ENCODE measurements at regions not wholly inside any gene's neighbourhood (a gene's known extent, or its start where the extent isn't known, plus 50 kb on each side); places are given as distances from the start of the nearest gene placed in this dataset.
A peak's percentile ranks its signal among the peaks of the same experiment; 100 is the strongest.

DNA sequence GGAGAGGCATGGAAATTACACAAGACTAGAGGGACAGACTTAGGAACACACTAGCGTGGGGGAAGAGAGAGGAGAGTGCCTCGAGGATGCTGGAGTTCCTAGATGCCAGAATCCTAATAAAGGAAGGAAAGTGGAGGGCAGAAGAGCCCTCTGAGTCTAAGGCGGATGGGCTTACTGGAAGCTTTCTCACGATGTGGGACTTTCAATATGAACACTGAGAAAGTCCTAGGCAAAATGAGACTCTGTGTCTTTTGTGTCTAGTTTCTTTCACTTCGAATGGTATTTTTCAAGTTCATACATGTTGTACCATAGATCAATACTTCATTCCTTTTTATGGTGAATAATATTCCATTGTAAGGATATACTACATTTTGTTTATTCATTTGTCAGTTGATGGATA is 239.4 kb downstream of the NSG2 start:
- no peak for DNase-seq (ENCODE audit: low read depth)

DNA sequence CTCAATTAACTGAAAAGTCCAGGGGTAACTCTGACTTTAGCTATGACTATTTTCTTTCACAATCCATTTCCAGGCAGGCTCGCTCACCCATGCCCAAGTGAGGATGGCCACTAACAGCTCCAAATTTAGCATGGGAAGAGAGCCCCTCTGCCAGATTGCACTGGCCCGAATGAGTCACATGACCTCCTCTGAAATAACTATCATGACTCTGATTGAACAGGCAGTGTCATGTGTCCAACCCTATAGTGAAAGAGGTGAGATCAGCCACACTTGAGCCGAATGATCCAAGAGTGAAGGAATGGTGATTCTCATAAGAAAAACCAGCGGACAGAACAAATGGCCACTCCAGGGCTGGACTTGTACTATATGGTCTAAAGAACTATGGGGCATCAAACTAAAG is 242.3 kb downstream of the NSG2 start:
- no peak for DNase-seq (ENCODE audit: low read depth)

DNA sequence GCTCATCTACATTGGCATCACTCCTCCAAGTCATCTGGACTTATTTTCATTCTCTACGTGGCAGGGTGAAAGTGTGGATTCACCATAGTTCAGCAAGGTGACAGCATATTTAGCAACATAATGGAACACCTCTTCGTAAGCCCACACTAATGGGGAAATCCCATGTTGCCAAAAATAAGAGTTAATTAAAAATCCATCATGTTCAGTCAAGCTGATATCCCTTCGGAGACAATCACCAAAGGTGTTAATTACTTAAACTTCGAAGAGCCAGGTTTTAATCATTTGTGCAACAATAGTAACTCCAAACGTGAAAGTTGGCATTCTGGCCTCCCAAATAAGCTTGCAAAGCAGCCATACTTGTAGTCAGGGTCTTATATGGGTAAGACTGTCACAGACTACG is 242.9 kb downstream of the NSG2 start:
- no peak for DNase-seq (ENCODE audit: low read depth)

DNA sequence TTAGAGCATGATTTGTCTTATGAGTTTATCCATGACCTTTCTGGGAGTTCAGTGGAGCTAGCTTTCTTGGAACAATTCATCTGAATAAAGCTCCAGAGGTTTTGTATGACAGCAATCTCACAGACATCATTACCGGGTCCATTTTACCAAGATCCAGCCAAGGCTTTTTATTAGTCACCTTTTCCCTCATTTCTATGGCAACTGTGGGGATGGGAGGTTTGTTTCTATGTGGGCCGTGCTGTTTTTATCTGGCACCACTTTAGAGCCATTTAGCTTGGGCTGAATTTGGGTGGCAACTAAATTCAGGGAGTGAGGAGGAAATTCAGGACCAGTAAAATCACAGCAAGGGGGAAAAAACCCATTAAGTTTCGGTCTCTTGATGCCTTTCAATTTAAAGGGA is 245.7 kb downstream of the NSG2 start:
- no peak for DNase-seq (ENCODE audit: low read depth)

DNA sequence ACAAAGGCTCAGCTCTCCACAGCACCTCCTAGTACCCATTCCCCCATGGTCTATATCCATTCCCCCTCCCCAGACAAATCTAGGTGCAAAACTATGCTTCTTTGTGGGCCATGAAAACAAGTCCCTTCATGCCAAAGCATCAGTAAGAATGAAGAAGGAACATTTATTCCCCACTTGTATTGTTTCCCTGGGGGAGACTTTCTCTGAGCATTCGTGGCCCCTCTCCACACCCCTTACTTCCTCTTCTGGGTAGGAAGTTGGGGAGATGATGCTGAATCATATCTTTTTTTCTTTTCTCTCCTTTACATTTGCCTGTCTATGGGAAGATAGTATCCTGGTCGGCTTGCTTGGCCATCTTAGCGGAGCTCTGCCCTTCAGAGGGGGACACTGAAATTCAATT is 246.8 kb downstream of the NSG2 start:
- peak; percentile 61 for DNase-seq (ENCODE audit: low read depth)

DNA sequence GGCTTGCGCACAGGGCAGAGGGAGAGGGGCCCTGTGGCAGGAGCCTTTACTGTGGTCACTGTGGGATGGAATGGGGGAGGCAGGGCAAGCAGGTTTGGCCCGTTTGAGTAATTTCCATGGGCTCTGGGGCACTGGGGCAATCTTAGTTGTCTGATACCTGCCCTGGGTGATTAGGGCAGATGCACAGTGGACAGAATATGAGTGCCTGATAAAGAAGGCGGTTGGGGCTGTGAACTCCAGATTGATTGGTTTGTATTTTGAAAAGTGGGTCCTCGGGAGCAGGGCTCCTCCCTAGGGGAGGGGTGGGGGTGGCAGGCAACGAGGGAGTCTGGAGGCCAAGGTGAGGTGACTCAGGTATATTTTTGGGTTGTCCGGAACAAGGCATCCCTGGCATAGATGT is 247.5 kb downstream of the NSG2 start:
- DNase-seq (ENCODE audit: low read depth): no peak

DNA sequence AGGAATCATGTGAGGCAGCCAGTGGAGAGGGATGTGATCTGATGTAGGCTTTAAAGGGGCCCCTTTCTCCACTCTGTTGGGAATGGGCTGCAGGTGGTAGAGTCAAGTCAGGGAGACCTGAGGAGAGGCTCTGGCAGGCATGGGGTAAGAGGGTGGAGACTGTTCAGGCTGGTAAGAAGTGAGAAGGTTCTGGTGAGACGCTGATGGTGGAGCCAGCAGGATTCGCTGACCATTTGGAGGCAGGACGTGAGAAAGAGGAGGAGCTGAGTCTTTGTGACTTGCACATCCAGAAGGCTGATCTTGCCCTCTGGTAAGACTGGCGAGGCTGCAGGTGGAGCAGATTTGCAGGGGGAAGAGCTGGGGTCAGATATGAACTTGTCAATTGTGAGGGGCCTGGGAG is 248.0 kb downstream of the NSG2 start:
- no peak for DNase-seq (ENCODE audit: low read depth)

DNA sequence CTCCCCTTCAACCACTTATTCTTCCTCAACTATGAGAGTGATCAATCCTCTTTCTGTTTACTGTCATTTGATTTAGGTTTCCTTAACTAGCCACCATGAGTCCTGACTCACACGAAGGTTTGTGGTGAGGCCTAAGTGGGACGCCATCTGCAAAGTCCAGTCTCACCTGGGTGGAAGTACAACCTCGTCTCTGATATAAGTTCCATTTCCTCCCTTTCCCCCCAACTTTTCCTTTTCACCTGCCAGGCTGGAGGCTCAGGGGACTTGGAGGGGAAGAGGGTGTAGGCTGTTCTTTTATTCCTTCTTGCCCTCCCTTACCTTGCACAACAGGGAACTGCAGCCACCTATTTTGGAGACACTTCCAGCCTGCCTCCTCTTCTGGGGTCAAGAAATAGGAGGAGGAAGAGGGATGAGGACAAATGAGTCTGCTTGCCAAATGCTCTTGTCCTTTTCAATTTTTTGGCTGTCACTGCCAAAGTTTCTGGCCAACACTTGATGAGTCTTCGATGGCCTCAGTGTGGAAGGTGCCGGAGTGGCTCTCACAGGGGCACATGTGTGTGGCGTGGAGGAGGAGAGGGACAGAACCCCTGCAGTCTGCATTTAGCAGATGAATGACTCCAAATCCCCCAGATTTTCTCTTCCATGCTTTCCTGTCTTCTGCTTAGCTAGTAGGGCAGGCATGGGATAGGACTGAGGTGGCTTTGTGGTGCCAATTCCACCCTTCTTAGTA is 249.6 kb downstream of the NSG2 start:
- no peak for DNase-seq (ENCODE audit: low read depth)

DNA sequence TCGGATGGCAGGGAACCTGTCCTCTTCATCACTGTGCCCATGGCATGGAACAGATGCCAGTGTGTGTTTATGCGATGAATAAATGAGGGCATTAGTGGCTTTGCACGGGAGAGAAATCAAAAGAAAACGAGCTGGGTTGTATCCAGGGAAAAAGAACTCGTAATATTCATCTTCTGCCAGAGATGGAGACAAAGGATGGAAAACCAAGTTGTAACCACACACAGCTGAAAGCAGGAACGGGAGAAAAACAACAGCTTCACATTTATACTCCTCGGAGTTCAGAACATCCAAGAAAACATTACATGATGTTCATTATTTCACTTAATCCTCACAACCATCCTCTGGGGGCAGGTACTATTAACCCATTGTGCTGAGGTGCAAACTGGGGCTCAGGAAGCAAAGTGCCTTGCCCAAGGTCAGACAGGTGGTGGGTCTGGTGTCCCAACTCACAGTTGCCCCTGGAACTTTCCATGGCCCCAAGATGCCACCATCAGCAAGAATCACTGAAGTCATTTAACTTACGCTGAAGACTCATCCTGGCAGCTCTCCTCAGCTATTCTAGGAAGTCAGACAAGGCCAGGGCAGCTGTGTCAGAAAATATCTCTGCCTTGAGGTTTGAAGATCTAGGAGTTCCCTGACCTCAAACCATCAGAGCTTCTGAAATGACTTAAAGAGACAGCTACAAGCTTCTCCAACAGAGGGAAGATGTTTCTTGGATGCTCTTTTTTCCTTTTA is 250.4 kb downstream of the NSG2 start:
- DNase-seq (ENCODE audit: low read depth): no peak

DNA sequence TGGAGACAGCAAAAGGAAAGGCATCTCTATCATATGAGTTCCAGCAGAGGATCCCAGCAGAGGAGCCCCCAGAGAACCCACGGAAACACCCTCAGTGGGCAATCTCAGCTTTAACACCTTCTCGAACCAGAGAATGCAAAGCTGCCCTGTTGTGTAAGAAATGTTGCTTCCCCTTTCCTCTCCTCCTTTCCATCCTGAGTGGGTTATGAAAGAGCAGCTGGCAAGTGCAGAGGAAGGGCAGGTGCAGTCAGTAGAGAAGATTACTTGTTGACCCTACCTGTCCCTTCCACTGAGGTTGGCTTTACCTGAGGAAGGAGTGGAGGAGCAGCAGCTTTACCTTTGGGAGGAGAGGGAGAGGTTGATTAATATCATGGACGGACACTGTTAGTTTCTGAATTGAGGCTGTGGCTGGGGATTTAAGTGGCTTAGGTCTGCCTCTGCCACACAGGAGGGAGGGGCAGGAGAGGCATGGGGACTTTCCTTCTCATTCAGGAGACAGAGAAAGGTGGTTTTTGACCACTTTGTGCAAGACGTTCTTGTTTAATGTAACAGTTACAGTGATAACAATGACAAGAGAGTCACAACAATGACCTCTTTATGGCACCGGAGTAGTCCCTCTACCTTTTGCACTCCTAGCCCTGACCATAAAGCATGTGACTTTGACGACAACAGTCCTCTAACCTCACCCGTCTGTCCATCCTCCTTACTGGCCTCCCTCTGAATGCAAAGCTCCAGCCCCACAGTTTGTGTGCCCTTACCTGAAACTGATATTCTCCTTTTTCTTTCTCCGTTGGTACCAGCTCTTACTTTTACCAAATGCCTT is 254.8 kb downstream of the NSG2 start:
- no peak for DNase-seq (ENCODE audit: low read depth)

DNA sequence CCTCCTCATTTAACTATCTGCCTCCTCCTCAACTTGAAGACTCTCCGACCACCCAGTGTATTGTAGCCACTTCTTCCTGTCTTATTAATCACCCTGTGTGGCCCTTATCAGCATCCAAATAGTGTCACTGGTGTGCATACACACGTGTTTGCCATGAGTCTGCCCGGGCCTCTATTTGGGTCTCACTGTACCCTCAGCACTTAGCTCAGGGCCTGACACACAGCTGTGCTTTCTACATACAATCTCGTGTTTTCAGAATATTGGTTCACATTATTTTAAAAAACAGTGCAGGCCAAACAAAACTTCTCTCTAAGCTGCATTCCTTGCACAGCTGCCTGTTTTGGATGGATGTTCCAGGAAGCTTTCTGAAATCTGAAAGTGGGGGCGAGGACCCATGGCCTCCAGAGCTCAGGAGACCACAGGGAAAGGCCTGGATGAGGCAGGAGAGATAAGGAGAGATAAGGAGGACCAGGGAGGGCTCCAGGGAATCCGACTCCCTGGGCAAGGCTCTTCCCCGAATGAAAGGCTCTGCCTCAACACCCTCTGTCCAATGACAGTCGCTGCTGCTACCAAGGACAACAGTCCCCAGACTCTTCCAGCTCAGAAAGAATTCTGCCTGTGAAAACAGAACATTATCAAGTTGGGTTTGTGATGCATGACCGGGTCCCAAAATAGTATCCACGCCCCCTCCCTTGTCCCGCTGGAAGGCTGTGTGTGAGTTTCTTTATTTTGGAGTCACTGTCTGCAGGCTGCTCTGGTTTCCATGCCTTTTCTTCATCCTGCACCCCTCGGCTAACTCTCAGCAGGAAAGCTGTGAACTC is 255.6 kb downstream of the NSG2 start:
- DNase-seq (ENCODE audit: low read depth): no peak

DNA sequence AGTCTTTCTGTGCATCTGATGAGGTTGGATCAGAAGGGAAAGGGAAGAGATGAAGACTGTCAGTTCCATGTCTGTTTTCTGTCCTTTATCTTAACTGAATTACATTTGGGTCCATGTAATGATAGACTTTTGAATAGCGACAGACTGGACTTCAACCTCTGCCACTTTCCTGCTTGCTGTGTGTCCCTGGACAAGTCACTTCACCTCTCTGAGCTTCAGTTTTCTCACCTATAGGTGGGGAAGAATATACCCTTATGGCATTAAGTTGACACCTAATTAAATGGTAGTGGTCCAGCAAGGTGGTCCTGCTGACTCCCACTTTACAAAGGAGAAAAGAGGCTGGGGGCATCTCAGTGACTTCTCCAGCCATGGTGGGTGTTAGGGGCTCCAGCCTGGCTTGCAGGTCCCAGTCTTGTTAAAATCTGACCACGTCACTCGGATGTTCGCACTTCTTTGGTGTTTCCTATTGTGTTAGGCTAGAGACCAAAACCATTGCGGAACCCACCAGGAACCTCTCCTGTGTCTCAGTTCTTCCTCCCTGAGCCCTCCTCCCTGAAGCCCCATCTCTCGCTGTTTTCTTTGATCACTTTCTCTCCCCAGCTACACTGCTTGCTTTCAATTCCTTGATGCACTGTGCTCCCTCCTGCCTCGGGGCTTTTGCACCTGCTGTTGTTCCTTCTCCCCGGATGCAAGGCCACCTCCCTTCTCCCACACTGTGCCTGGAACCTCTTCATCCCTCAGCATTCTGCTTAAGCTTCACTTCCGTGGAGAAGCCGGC is 256.5 kb downstream of the NSG2 start:
- DNase-seq (ENCODE audit: low read depth): no peak

DNA sequence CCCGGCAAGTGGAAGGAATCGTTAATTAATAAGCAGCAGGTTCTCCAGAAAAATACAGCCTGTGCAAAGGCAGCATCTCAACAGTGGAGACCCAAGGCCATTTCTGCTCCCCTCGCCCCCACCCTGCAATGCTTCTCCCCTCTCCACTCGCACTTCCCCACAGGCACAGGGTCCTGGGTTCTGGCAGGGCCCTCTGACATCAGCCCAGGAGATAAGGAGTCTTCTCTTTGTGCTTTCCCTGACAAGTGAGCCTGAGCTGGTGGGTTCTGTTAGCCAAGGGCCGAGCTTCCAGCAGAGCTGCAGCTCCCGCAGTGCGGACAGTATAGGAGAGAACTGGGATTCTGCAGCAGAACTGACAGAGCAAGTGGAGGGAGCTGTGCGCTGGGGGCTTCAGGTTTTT is 257.5 kb downstream of the NSG2 start:
- no peak for DNase-seq (ENCODE audit: low read depth)

DNA sequence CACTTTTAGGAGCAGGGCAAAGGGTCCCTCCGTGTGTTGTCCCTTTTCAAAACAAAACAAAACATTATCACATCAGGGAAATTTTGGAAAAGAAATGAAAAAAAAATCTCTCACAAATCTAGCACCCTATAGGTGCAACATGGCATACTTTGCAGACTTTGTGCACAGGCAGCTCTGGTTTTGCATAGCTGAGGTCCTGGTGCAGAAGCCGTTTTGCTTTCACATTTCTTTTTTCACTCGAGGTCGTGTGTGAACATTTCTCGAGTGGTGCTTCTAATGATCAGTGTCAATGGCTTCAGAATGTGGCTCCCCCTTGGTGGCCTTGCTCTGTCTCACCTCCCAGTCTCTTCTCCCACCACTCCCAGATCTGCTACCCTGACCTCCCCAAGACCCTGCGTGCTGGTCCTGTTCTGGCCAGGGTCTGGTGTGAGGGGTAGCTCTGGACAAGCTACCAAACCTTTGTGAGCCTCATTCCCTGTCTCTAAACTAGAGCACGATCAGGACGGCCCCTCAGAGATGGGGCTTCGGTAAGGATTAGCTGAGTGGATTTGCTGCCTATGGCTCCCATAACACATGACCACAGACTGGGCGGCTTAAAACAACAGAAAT is 258.0 kb downstream of the NSG2 start:
- no peak for DNase-seq (ENCODE audit: low read depth)

DNA sequence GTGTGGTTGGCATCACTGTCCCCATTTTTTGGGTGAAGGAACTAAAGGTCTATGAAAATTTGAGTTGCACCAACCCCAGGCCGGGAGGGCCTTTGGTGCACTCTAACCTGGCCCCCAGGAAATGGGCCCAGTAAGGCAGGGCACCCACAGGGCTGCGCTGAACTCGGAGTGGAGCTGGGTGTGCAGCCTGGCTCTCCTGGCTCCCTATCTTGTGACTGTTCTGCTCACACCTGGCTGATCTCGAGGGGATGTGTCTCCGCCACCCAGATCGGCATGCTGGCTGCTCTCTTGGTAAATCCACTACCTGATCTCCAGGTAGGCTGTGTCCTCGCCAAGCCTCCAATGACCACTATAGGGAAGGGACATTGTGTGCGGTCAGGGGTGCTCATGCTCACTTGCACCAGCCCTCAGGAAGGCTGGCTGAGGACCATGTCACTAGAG is 259.8 kb downstream of the NSG2 start:
- DNase-seq (ENCODE audit: low read depth): no peak

DNA sequence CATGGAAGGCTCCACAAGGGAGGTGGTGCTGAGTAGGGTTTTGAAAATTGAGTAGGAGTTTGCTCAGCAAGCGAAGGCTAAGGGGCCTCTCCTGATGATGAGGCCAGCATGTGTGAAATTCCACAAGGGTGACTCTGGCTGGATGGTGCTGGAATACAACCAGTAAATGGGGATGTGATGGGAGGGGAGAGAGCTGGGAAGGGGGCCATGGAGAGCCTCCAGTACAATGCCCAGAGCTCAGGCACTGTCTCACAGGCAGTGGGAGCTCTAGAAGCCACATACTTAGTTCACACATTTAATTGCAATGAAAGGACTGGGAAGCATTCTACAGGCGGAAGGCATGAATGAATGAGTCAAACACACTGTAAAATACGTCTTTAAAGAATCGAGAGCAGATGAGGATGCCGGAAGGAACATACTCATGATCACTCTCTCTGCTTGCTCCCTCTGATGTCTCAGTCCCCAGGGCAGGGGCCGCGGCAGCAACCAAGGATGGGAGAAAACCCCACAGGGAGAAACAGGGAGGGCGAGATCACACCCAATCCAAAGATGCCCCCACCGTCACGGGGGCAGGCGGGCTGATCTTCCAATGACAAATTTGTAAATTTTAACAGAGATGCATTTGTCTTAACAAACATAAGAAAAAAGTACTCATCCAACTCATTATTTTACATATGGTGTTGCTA is 261.0 kb downstream of the NSG2 start:
- peak; percentile 70 for DNase-seq (ENCODE audit: low read depth)

DNA sequence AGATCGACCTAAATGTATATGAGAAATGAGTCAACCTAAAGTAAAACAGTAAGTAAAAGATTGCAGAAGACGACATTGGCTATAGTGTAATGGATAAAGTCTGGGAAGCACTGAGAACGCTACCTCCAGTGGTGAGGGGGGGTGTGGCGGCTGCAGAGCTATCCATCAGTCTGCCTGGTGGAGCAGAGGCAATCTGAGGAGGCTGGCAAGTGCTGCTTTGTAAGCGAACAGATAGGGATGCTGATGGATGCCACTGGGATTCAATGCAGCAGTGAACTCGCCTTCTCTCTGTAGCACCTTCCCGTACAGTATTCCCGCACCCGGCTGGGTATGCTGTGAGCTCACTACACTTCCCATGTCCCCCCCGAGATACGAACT is 261.5 kb downstream of the NSG2 start:
- no peak for DNase-seq (ENCODE audit: low read depth)

DNA sequence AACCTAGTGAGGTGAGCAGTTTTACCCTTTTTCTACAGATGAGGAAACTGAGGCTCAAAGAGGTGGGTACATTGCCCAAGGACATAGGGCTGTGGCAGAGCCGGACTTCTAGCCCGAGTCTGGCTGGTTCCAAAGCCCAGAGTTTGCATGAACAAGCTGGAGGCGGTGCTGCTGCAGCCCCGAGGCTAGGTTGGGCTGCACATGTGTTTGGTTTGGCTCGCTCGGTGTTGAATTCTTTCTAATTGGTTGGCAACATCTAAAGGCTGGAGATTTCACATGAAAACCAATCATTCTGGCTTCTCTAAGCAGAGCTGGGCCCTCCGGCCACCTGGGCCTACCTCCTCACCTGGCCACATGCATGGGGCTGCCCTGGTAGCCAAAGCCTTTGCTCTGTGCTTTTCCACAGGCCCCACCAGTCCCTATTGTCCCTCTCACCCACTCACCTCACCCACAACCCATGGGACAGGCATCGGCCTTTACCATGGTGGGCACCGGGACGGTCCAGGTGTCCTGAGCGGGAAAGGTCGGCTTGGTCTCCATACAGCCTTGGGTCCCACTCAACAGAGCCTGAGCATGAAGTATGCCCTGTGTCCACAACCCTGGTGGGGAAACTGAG is 262.3 kb downstream of the NSG2 start:
- DNase-seq (ENCODE audit: low read depth): no peak

DNA sequence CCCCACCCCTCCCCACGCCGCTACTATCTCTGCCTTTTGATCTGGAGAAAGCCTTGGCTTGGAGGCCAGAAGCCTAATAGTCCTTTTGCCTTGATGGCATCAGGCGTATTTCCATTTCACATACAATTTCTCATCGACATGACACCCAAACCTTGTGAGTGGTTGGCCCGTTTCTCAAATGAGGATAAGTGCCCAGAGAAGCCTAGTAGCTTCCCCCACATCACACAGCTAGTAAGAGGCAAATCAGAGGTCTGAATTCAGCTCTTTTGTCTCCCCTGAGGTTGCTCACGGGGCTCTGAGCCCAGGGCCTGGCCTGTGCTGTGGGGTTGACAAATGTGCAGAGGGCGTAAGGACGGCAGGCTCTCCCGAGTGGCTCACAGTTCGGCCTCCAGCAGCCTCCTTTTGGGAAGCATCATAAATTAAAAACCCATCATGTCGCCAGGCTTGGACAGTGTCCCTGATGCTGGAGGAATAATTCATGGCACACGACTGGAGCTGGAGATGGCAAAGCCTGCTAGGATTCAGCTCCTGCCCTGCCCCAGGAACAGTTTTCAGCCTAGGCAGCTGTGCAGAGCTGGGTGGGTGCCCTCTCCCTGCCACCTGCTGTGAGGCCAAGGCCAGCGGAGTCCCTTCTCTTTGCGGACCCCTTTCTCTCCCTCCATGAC is 263.8 kb downstream of the NSG2 start:
- no peak for DNase-seq (ENCODE audit: low read depth)
